Mesenchymal stem cell (in vitro differentiated cells and primary cell): ENCODE measurements at regions not wholly inside any gene's neighbourhood (a gene's known extent, or its start where the extent isn't known, plus 50 kb on each side); places are given as distances from the start of the nearest gene placed in this dataset.

Experiments
- DNase-seq: peaks from one replicate; pipeline ENCODE4 v3.0.0-alpha.2; 2013
- H2AFZ ChIP-seq: one replicate; pipeline ENCODE4 v1.6.1; 2013; ENCODE audit warnings: low read depth, mild to moderate bottlenecking, control low read depth, inconsistent platforms, low read length, moderate library complexity
- H2AK5ac ChIP-seq: 2 replicates; pipeline ENCODE4 v1.6.1; 2013; ENCODE audit warnings: low read length, moderate library complexity, mild to moderate bottlenecking, inconsistent platforms; ENCODE audit not compliant: severe bottlenecking
- H2BK120ac ChIP-seq: one replicate; pipeline ENCODE4 v1.6.1; 2013; ENCODE audit warnings: low read depth, mild to moderate bottlenecking, inconsistent platforms, low read length, moderate library complexity
- H2BK12ac ChIP-seq, 2 experiments: one replicate each; pipeline ENCODE4 v1.6.1; 2013; ENCODE audit warnings: inconsistent platforms in 2 of 2, low read length in 2 of 2, mild to moderate bottlenecking in 2 of 2, moderate library complexity in 2 of 2, control low read depth in 1 of 2
- H2BK15ac ChIP-seq: one replicate; pipeline ENCODE4 v1.6.1; 2013; ENCODE audit warnings: mild to moderate bottlenecking, low read depth, inconsistent platforms; ENCODE audit not compliant: poor library complexity, severe bottlenecking
- H2BK5ac ChIP-seq: 2 replicates; pipeline ENCODE4 v1.6.1; 2013; ENCODE audit warnings: low read depth, mild to moderate bottlenecking, low read length, control low read depth, inconsistent platforms; ENCODE audit not compliant: poor library complexity, severe bottlenecking
- H3K14ac ChIP-seq, 2 experiments: one replicate each; pipeline ENCODE4 v1.6.1; 2013; ENCODE audit warnings: inconsistent platforms in 2 of 2, low read length in 2 of 2, control low read depth in 1 of 2, mild to moderate bottlenecking in 1 of 2, moderate library complexity in 1 of 2
- H3K18ac ChIP-seq, 2 experiments: one replicate each; pipeline ENCODE4 v1.6.1; 2013; ENCODE audit warnings: inconsistent platforms in 2 of 2, low read length in 2 of 2, control low read depth in 1 of 2, low read depth in 1 of 2, mild to moderate bottlenecking in 1 of 2
- H3K23ac ChIP-seq, 2 experiments: one replicate each; pipeline ENCODE4 v1.6.1; 2013; ENCODE audit warnings: inconsistent platforms in 2 of 2, low read length in 2 of 2, mild to moderate bottlenecking in 2 of 2, moderate library complexity in 2 of 2, control low read depth in 1 of 2
- H3K27ac ChIP-seq: 2 replicates; pipeline ENCODE4 v1.5.1; 2013; ENCODE audit warnings: mild to moderate bottlenecking, moderate library complexity, low read length, control low read depth, inconsistent platforms; ENCODE audit not compliant: poor library complexity, severe bottlenecking
- H3K27me3 ChIP-seq, 2 experiments: 2 replicates each; pipeline versions ENCODE4 v1.6.1 to v1.7.0; 2013; ENCODE audit warnings: low read length in 2 of 2, mild to moderate bottlenecking in 2 of 2, moderate library complexity in 2 of 2, control low read depth in 1 of 2, inconsistent platforms in 1 of 2; ENCODE audit not compliant: control insufficient read depth in 1 of 2, insufficient read depth in 1 of 2
- H3K36me3 ChIP-seq, 2 experiments: 2 replicates each; pipeline versions ENCODE4 v1.6.1 to v1.7.0; 2013; ENCODE audit warnings: low read length in 2 of 2, control low read depth in 1 of 2, inconsistent platforms in 1 of 2, low read depth in 1 of 2, mild to moderate bottlenecking in 1 of 2; ENCODE audit not compliant: insufficient read depth in 2 of 2, control insufficient read depth in 1 of 2
- H3K4ac ChIP-seq, 2 experiments: one replicate each; pipeline ENCODE4 v1.6.1; 2013; ENCODE audit warnings: inconsistent platforms in 2 of 2, low read length in 2 of 2, mild to moderate bottlenecking in 2 of 2, moderate library complexity in 2 of 2, control low read depth in 1 of 2, low read depth in 1 of 2
- H3K4me1 ChIP-seq: 2 replicates; pipeline ENCODE4 v1.6.1; 2013; ENCODE audit warnings: low read depth, low read length, control low read depth; ENCODE audit not compliant: control insufficient read depth, insufficient read depth
- H3K4me2 ChIP-seq: 2 replicates; pipeline ENCODE4 v1.6.1; 2013; ENCODE audit warnings: low read length, mild to moderate bottlenecking, inconsistent platforms; ENCODE audit not compliant: poor library complexity, severe bottlenecking
- H3K4me3 ChIP-seq, 2 experiments: 2 replicates each; pipeline versions ENCODE4 v1.5.1 to v1.7.0; 2013; ENCODE audit warnings: low read length in 2 of 2, mild to moderate bottlenecking in 2 of 2, control low read depth in 1 of 2, low read depth in 1 of 2; ENCODE audit not compliant: insufficient read depth in 1 of 2
- H3K79me1 ChIP-seq: replicated peaks from 2 replicates; pipeline ENCODE4 v1.6.1; 2013; ENCODE audit warnings: mild to moderate bottlenecking, control low read depth, low read length, inconsistent platforms; ENCODE audit not compliant: poor library complexity, severe bottlenecking
- H3K9ac ChIP-seq: 2 replicates; pipeline ENCODE4 v1.7.0; 2013; ENCODE audit warnings: mild to moderate bottlenecking, low read length, moderate library complexity
- H3K9me3 ChIP-seq: 2 replicates; pipeline ENCODE4 v1.7.0; 2013; ENCODE audit warnings: mild to moderate bottlenecking, low read length; ENCODE audit not compliant: control insufficient read depth
- H4K8ac ChIP-seq: one replicate; pipeline ENCODE4 v1.6.1; 2013; ENCODE audit warnings: inconsistent platforms, mild to moderate bottlenecking, low read length, moderate library complexity
- H4K91ac ChIP-seq: one replicate; pipeline ENCODE4 v1.6.1; 2013; ENCODE audit warnings: mild to moderate bottlenecking, low read length, inconsistent platforms
- WGBS: methylation state at CpG from one replicate; pipeline ENCODE4 v1.1.7; 2013; ENCODE audit warnings: mixed read lengths; 5-methylcytosine and 5-hydroxymethylcytosine counted together

- no peak overlapping the region for H2AFZ ChIP-seq
- H3K14ac ChIP-seq, result no peak overlapping the region
- H3K9ac ChIP-seq, result no peak overlapping the region
- H3K27me3 ChIP-seq, result no peaks in the 10 kb centered on the region
- no peaks in the 10 kb centered on the region for H3K4me1 ChIP-seq
- H3K9me3 ChIP-seq, result peaks cover 3% of the 10 kb centered on the region
- H3K23ac ChIP-seq, result no peak overlapping the region
- H3K4me2 ChIP-seq, result no peak overlapping the region
- H4K91ac ChIP-seq, result no peak overlapping the region
- no peak overlapping the region for H2BK15ac ChIP-seq
- H3K4me3 ChIP-seq, result no peak overlapping the region
- no peak overlapping the region for H2BK12ac ChIP-seq
- H3K4ac ChIP-seq, result no peak overlapping the region
- WGBS, result no CpG with 5 or more reads among the region's 1 CpG
- H2BK120ac ChIP-seq, result no peak overlapping the region
- no peak overlapping the region for H2BK5ac ChIP-seq
- no peak overlapping the region for H4K8ac ChIP-seq
- no peak overlapping the region for H2AK5ac ChIP-seq
- H3K79me1 ChIP-seq, result no peaks in the 10 kb centered on the region
- DNase-seq, result no peak
- H3K18ac ChIP-seq, result no peak overlapping the region
- no peaks in the 10 kb centered on the region for H3K36me3 ChIP-seq
- no peak overlapping the region for H3K27ac ChIP-seq
These were observed 1132.4 kb upstream of the B3GALT2 start for GRCh38 chr1:194318790-194319280.

GRCh38 chr1:194309697-194310096 is 1123.3 kb upstream of the B3GALT2 start:
- no peak overlapping the region for H3K9ac ChIP-seq
- H2BK15ac ChIP-seq, result no peak overlapping the region
- H3K79me1 ChIP-seq, result no peaks in the 10 kb centered on the region
- H3K27me3 ChIP-seq, result no peaks in the 10 kb centered on the region
- H3K27ac ChIP-seq, result no peak overlapping the region
- H3K36me3 ChIP-seq, result no peaks in the 10 kb centered on the region
- H3K4me1 ChIP-seq, result no peaks in the 10 kb centered on the region
- no peak overlapping the region for H4K91ac ChIP-seq
- H2BK5ac ChIP-seq, result no peak overlapping the region
- no peak overlapping the region for H2BK120ac ChIP-seq
- no peak overlapping the region for H4K8ac ChIP-seq
- no peak overlapping the region for H3K4me2 ChIP-seq
- H3K23ac ChIP-seq, result no peak overlapping the region
- no peak for DNase-seq
- no peak overlapping the region for H2AK5ac ChIP-seq
- H3K4ac ChIP-seq, result no peak overlapping the region
- no peak overlapping the region for H3K4me3 ChIP-seq
- H3K18ac ChIP-seq, result no peak overlapping the region
- H2BK12ac ChIP-seq, result no peak overlapping the region
- H2AFZ ChIP-seq, result no peak overlapping the region
- no peak overlapping the region for H3K14ac ChIP-seq
- WGBS, result 73% methylated on average over 1 of the region's 2 CpGs
- peaks cover 4% of the 10 kb centered on the region for H3K9me3 ChIP-seq

GRCh38 chr1:194309269-194309668 is 1122.9 kb upstream of the B3GALT2 start:
- no peak overlapping the region for H4K8ac ChIP-seq
- H3K4me3 ChIP-seq, result no peak overlapping the region
- WGBS, result 100% methylated on average over 2 of the region's 3 CpGs
- H3K14ac ChIP-seq, result no peak overlapping the region
- H4K91ac ChIP-seq, result no peak overlapping the region
- no peak overlapping the region for H2BK12ac ChIP-seq
- H3K27me3 ChIP-seq, result no peaks in the 10 kb centered on the region
- no peak overlapping the region for H3K4me2 ChIP-seq
- DNase-seq, result no peak
- H3K4ac ChIP-seq, result no peak overlapping the region
- no peak overlapping the region for H2BK120ac ChIP-seq
- no peaks in the 10 kb centered on the region for H3K4me1 ChIP-seq
- no peak overlapping the region for H3K23ac ChIP-seq
- H3K36me3 ChIP-seq, result no peaks in the 10 kb centered on the region
- no peak overlapping the region for H3K27ac ChIP-seq
- no peak overlapping the region for H3K9ac ChIP-seq
- H3K18ac ChIP-seq, result no peak overlapping the region
- H2AFZ ChIP-seq, result no peak overlapping the region
- H2BK15ac ChIP-seq, result no peak overlapping the region
- no peak overlapping the region for H2BK5ac ChIP-seq
- no peaks in the 10 kb centered on the region for H3K79me1 ChIP-seq
- H3K9me3 ChIP-seq, result peaks cover 4% of the 10 kb centered on the region
- no peak overlapping the region for H2AK5ac ChIP-seq

- Histone ChIP-seq H2BK5ac (no peak overlapping the region), H3K4me2 (no peak overlapping the region), H2BK120ac (no peak overlapping the region), H2BK12ac (no peak overlapping the region), H3K4me3 (no peak overlapping the region), H3K14ac (no peak overlapping the region), H3K4ac (no peak overlapping the region), H4K8ac (no peak overlapping the region), H3K79me1 (no peaks in the 10 kb centered on the region), H3K9ac (no peak overlapping the region), H3K36me3 (no peaks in the 10 kb centered on the region), H2AK5ac (no peak overlapping the region), H3K23ac (no peak overlapping the region), H3K27ac (no peak overlapping the region), H4K91ac (no peak overlapping the region), H3K4me1 (no peaks in the 10 kb centered on the region), H3K9me3 (peaks cover 5% of the 10 kb centered on the region), H2AFZ (no peak overlapping the region), H3K18ac (no peak overlapping the region), H2BK15ac (no peak overlapping the region), H3K27me3 (no peaks in the 10 kb centered on the region)
- DNase-seq, result no peak
- 91% methylated on average over 4 of the region's 4 CpGs for WGBS
These were observed 1114.4 kb upstream of the B3GALT2 start for GRCh38 chr1:194300776-194301175.
